T47D (cell line): ENCODE measurements at regions not wholly inside any gene's neighbourhood (a gene's known extent, or its start where the extent isn't known, plus 50 kb on each side); places are given as distances from the start of the nearest gene placed in this dataset.
A peak's percentile ranks its signal among the peaks of the same experiment; 100 is the strongest.
"Not testable (repeated sequence)": the region's sequence is repeated elsewhere in the genome, so short reads cannot be mapped to it uniquely, and the experiment has no call there.

Source experiments
- DNase-seq, 2 experiments: peaks; one replicate each; pipeline versions ENCODE4 v3.0.0 to v3.0.0-alpha.2; 2011 to 2012; ENCODE audit warnings: low read depth in 1 of 2, low spot score in 1 of 2
- JUND ChIP-seq: IDR thresholded peaks from 2 replicates; pipeline ENCODE4 v1.6.1; 2012; ENCODE audit warnings: low read depth
- in situ Hi-C: cut with HindIII; loops from 2 replicates; pipeline ENCODE4 v1.10.0; 2016; ENCODE audit warnings: low sequenced_read_pairs, low pct_unique_long_range_greater_than_20kb

DNA sequence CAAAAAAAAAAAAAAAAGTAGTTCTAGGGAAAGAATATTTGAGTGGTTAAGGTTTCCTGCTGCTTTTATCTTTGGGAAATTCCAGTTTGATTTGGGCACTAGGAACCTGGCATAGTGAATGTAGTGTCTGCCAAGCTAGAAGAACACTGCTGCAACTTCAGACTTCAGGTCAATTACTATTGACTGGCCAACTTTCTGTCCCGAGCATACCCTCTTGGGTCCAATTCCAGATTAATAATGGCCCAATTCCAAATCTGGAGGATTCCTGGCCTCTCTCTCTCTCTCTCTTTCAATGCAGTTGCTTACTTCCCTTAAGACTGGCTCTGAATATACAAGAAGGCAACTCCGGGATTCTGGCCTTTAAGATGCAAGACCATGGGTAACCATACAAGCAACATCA, 74.9 kb downstream of the ANKEF1 start:
- DNase-seq: no peak
- TF ChIP-seq JUND: no peak
- in situ Hi-C loops: no loop called here

- no peak for DNase-seq
- in situ Hi-C loops: no loop called here
- TF ChIP-seq JUND: no peak
Observed at GRCh38 chr20:10110151-10110550, 75.4 kb downstream of the ANKEF1 start.

DNA sequence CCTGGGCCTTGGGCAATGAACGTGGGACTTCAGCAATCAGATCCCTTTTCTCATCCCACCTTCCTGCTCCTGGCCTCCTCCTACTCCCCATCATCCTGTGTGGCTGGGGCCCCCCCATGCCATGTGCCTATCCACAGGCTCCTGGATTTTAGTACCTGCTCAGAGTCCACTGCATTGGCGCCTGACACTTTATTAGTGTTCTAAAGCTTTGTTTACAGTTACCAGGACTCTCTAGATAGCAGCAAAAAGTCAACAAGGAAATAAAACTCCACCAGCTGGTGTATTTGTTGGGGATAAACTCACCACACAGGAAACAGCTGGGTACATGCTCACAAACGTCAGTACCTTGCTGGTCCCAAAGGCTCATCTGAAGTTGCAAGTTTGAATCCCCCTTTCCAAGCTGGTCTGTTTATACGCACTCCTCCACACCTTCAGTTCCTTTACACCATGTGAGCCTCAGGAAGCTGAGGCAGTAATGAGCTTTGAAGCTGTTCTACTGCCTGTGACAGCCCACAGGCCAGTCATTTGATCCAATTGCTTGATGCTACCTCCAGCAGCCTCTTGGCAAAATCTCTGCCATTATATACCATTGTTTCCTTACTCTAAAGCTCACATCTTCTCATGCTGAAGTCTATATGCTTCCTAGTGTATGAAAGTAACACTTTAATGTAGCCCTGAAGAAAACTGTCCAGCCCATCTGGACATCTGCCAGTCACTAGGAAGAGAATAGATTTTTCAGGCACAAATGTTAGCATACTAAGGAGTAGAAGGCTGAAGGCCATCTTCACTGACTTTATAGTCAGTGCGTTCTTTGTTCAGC, 76.6 kb downstream of the ANKEF1 start:
- TF ChIP-seq JUND: no peak
- in situ Hi-C loops: no loop called here
- peak in 1 of 2 experiments; percentile 39 for DNase-seq

DNA sequence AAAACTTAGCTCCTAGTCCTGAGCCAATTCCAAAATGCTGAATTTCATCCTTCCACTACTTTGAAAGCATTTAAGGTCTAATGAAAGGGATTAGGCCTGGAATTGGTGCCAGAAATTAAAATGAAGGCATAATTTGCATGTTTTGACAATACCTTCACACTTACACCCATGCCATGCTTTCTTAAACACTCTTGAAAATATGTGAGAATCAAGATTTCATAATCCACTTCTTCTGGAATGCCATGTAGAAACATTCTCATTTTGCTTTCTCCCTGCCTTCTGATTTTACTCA, 77.1 kb downstream of the ANKEF1 start:
- no peak for DNase-seq
- no peak for TF ChIP-seq JUND
- in situ Hi-C loops: no loop called here

- in situ Hi-C loops: no loop called here
- no peak for TF ChIP-seq JUND
- DNase-seq: no peak
Observed at GRCh38 chr20:10113746-10114145, 79.0 kb downstream of the ANKEF1 start.

- no peak for TF ChIP-seq JUND
- in situ Hi-C loops: no loop called here
Observed at GRCh38 chr20:10114598-10114997, 79.8 kb downstream of the ANKEF1 start.

GRCh38 chr20:10115021-10115420, 80.2 kb downstream of the ANKEF1 start:
- DNase-seq: no peak
- in situ Hi-C loops: no loop called here
- TF ChIP-seq JUND: no peak

More at GRCh38 chr20:10114598-10114997, 79.8 kb downstream of the ANKEF1 start:
- no peak for DNase-seq

GRCh38 chr20:10119336-10119735, 84.5 kb downstream of the ANKEF1 start:
- in situ Hi-C loops: no loop called here
- DNase-seq: peak in 1 of 2 experiments; percentile 49
- TF ChIP-seq JUND: no peak

DNA sequence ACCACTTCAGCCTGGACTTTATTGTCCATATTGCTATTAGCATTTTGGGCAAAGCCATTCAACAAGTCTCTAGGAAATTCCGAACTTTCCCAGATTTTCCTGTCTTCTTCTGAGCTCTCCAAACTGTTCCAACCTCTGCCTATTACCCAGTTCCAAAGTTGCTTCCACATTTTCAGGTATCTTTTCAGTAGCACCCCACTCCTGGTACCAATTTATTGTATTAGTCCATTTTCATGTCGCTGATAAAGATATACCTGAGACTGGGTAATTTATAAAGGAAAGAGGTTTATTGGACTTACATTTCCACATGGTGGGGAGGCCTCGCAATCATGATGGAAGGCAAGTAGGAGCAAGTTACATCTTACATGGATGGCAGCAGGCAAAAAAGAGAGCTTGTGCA, 90.1 kb downstream of the ANKEF1 start:
- in situ Hi-C loops, DNase-seq: not testable (repeated sequence)

GRCh38 chr20:10125757-10126156, 91.0 kb downstream of the ANKEF1 start:
- no peak for TF ChIP-seq JUND
- in situ Hi-C loops: no loop called here
- DNase-seq: no peak

GRCh38 chr20:10129749-10130148, 88.9 kb upstream of the SNAP25 start:
- DNase-seq: no peak
- TF ChIP-seq JUND: no peak
- in situ Hi-C loops: no loop called here

- in situ Hi-C loops: no loop called here
- no peak for TF ChIP-seq JUND
- DNase-seq: no peak
Observed at GRCh38 chr20:10131732-10132345, 86.8 kb upstream of the SNAP25 start.

GRCh38 chr20:10132387-10132786, 86.2 kb upstream of the SNAP25 start:
- no peak for DNase-seq
- TF ChIP-seq JUND: no peak
- in situ Hi-C loops: no loop called here

DNA sequence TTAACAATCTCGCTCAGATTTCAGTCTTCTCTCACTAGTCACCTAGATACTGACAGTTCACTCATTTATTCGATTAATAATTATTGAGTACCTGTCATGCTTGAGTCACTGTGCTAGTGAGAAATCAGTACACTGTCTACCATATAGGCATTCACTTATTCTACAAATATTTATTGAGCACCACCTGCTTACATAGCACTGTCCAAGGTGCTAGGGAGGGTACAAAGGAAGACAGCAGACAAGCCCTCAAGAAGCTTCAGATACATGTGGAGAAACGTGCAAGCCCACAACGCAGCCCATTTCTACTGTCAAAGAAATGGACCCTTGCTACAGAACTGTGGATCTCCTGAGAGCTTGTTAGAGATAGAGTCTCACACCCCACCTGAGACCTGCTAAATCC, 85.1 kb upstream of the SNAP25 start:
- TF ChIP-seq JUND: no peak
- in situ Hi-C loops: no loop called here
- peak in 1 of 2 experiments; percentile 38 for DNase-seq
